ENCODE measurements at regions not wholly inside any gene's neighbourhood (a gene's known extent, or its start where the extent isn't known, plus 50 kb on each side); places are given as distances from the start of the nearest gene placed in this dataset.

DNA sequence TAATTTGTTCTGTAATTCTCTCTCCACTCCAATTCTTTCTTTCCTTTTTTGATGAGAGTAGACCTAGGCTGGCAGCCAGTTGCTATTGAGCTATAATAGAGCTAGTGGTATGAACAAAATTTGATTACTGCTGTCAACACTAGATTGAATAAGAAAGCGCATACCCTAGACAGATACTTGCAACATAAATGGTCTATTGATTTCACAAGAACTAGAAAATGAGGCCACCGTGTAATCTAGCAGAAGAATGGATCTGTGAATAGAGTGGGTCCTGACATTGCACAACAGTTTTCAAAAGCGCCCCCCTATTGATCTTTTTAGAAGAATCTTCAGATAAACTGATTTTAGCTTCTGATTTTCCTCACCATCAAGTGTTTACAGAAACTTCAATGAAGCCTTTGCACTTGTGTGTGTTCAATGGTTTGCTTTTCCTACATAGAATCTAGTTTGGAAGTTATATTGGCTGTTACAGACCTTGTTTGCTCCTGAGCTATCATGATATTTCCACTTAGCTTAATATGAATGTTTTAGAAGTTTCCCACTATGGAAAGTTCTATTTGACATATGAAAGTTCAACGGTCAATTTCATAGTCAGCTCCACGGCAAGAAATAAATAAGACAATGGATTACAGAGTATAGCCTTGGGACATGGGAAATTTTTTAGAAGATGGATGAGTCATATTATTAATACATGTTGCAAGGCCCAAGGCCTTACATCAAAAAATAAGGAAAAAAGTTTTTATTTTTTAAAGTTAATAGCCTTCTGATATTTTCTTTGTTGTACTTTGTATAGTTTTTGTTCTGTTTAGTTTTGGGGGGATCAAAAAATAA is 55.6 kb downstream of the UTRN start:
- H3K36me3 Mint-ChIP-seq (ENCODE audit: low read depth): peaks cover 7% of the 10 kb centered on the region
- no peaks in the 10 kb centered on the region for H3K9me3 Mint-ChIP-seq
- Histone ChIP-seq H3K4me1 (ENCODE audit: insufficient read depth, low read length) (peaks cover 47% of the 10 kb centered on the region), H3K4me3 (ENCODE audit: low read length) (no peak overlapping the region), H3K27ac (ENCODE audit: low read depth in 1 of 2, low read length in 2 of 2) (no peak overlapping the region), H3K36me3 (ENCODE audit: insufficient read depth, low read length) (no peaks in the 10 kb centered on the region), H3K27me3 (ENCODE audit: control insufficient read depth in 1 of 2, insufficient read depth in 2 of 2, low read length in 2 of 2) (no peaks in the 10 kb centered on the region), H3K9me3 (ENCODE audit: control insufficient read depth in 1 of 2, insufficient read depth in 1 of 2, low read length in 2 of 2) (no peaks in the 10 kb centered on the region)
- TF ChIP-seq, protein P1, sequence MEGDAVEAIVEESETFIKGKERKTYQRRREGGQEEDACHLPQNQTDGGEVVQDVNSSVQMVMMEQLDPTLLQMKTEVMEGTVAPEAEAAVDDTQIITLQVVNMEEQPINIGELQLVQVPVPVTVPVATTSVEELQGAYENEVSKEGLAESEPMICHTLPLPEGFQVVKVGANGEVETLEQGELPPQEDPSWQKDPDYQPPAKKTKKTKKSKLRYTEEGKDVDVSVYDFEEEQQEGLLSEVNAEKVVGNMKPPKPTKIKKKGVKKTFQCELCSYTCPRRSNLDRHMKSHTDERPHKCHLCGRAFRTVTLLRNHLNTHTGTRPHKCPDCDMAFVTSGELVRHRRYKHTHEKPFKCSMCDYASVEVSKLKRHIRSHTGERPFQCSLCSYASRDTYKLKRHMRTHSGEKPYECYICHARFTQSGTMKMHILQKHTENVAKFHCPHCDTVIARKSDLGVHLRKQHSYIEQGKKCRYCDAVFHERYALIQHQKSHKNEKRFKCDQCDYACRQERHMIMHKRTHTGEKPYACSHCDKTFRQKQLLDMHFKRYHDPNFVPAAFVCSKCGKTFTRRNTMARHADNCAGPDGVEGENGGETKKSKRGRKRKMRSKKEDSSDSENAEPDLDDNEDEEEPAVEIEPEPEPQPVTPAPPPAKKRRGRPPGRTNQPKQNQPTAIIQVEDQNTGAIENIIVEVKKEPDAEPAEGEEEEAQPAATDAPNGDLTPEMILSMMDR (IDR thresholded peaks at IDR 0.05): no peak
- H3K27ac Mint-ChIP-seq: peak overlapping the region; percentile 89
- H3K27me3 Mint-ChIP-seq: no peaks in the 10 kb centered on the region
- H3K4me3 Mint-ChIP-seq: no peak overlapping the region
- POLR2A ChIA-PET: no interaction called here
- DNase-seq (no peak), ATAC-seq (ENCODE audit: poor library complexity) (no peak)
- intact Hi-C loops (cut with DNase I, micrococcal nuclease): loop anchor here (5.0 kb wide), 3 partner anchors 72 to 243 kb away; partner anchors contain the start of gene SF3B5 (in 1 of the 2)
- CTCF ChIA-PET: interaction anchor here (1.1 kb wide), 1 partner anchor 18 kb away, joined by 3 read pairs; no protein-coding TSS in a partner anchor
- peaks cover 76% of the 10 kb centered on the region for H3K4me1 Mint-ChIP-seq (ENCODE audit: low read depth)

DNA sequence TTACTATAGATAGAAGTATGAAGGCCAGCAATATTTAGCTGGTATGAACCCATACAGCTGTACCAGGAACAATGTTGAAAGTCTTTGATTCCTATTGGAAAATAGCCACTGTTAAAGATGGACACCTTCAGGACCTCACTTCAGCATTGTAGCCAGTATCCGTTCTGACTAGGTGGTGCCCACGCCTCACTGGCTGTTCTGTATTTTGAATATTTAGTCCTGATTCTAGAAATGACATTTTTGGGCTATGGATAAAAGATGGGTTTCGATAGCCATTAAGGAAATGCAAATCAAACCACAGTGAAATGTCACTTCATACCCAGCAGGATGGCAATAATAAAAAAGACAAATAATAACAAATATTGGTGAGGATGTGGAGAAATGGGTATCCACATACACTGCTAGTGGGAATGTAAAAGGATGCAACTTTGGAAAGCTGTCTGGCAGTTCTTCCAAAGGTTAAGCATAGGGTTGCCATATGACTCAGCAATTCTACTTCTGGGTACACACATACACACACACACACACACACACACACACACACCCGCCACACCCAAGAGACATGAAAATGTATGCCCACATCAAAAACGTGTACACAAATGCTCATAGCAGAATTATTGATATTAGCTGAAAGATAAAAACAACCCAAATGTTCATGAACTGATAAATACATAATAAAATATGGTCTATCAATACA is 56.8 kb downstream of the UTRN start:
- Histone ChIP-seq H3K27ac (ENCODE audit: low read depth in 1 of 2, low read length in 2 of 2) (no peak overlapping the region), H3K4me1 (ENCODE audit: insufficient read depth, low read length) (peaks cover 47% of the 10 kb centered on the region), H3K4me3 (ENCODE audit: low read length) (no peak overlapping the region), H3K36me3 (ENCODE audit: insufficient read depth, low read length) (no peaks in the 10 kb centered on the region), H3K9me3 (ENCODE audit: control insufficient read depth in 1 of 2, insufficient read depth in 1 of 2, low read length in 2 of 2) (no peaks in the 10 kb centered on the region), H3K27me3 (ENCODE audit: control insufficient read depth in 1 of 2, insufficient read depth in 2 of 2, low read length in 2 of 2) (no peaks in the 10 kb centered on the region)
- ATAC-seq (ENCODE audit: poor library complexity) (no peak), DNase-seq (peak in 1 of 14 experiments; percentile 20)
- Mint-ChIP-seq H3K4me1 (ENCODE audit: low read depth) (peaks cover 69% of the 10 kb centered on the region), H3K36me3 (ENCODE audit: low read depth) (peaks cover 7% of the 10 kb centered on the region), H3K27me3 (no peaks in the 10 kb centered on the region), H3K9me3 (no peaks in the 10 kb centered on the region), H3K4me3 (peak overlapping the region; percentile 9), H3K27ac (peak overlapping the region; percentile 89)
- intact Hi-C loops (cut with DNase I, micrococcal nuclease): loop anchor here (5.0 kb wide), 3 partner anchors 70 to 245 kb away; partner anchors contain the start of gene SF3B5 (in 1 of the 2)
- ChIA-PET CTCF (interaction anchor here (0.8 to 2.0 kb wide), 4 partner anchors 10 to 125 kb away, joined by 3 to 4 read pairs (median 3); no protein-coding TSS in a partner anchor), POLR2A (interaction anchor here (1.0 to 3.4 kb wide), 3 partner anchors 8 to 56 kb away, joined by 3 to 32 read pairs (median 10); no protein-coding TSS in a partner anchor)
- TF ChIP-seq, protein P1 (IDR thresholded peaks at IDR 0.05): no peak

DNA sequence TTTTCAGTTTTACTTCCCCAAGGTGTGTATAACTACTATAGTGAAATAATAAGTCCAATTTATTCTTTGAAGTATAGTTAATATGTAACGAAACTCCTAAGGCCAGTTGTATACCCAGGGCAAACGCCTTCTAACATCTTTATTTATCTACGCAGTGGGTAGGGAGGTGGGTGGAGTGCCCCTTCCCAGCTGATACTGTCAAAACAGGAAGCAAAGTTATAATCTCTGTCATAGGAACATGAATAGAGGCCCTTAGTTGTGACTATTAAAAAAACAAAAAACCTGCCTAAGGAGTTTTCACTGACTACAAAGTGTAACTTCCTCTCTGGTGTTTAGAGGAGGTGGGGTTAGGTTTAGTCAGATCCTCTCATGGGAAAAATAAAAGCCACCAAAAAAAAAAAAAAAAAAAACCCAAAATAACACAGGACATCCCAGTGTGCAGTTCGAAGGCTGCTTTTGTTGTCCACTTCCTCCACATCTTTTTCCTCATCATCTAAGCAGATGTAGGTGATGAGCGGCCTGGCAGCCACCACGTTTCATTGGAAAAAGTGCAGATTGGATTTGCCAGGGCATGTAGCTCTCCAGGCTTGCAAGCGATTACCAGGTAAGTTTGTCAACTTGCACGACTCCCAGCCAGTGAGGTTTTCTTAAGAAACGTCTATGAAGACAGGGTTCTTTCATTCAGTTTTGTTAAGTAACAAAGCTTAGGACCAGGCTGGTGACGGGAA is 58.7 kb downstream of the UTRN start:
- Mint-ChIP-seq H3K4me3 (peak overlapping the region; percentile 88), H3K36me3 (ENCODE audit: low read depth) (peaks cover 17% of the 10 kb centered on the region), H3K9me3 (peaks cover 2% of the 10 kb centered on the region), H3K4me1 (ENCODE audit: low read depth) (peaks cover 73% of the 10 kb centered on the region), H3K27ac (peak overlapping the region; percentile 89), H3K27me3 (no peaks in the 10 kb centered on the region)
- Histone ChIP-seq H3K36me3 (ENCODE audit: insufficient read depth, low read length) (no peaks in the 10 kb centered on the region), H3K27ac (ENCODE audit: low read depth in 1 of 2, low read length in 2 of 2) (peak overlapping the region; percentile 56 to 75), H3K4me3 (ENCODE audit: low read length) (peak overlapping the region; percentile 72), H3K27me3 (ENCODE audit: control insufficient read depth in 1 of 2, insufficient read depth in 2 of 2, low read length in 2 of 2) (no peaks in the 10 kb centered on the region), H3K4me1 (ENCODE audit: insufficient read depth, low read length) (peaks cover 58% of the 10 kb centered on the region), H3K9me3 (ENCODE audit: control insufficient read depth in 1 of 2, insufficient read depth in 1 of 2, low read length in 2 of 2) (no peaks in the 10 kb centered on the region)
- POLR2A ChIA-PET: interaction anchor here (0.9 to 3.4 kb wide), 8 partner anchors 8 to 281 kb away, joined by 3 to 32 read pairs (median 4); partner anchors contain the start of gene STX11
- DNase-seq: peak in 11 of 14 experiments; percentile 30 to 91 (median 48)
- TF ChIP-seq, protein P1 (IDR thresholded peaks at IDR 0.05): no peak
- peak; percentile 74 for ATAC-seq (ENCODE audit: poor library complexity)
- intact Hi-C loops (cut with DNase I, micrococcal nuclease): loop anchor here (1.0 to 5.0 kb wide), 4 partner anchors 10 to 247 kb away; partner anchors contain the start of gene SF3B5 (in 1 of the 2)
- CTCF ChIA-PET: interaction anchor here (0.9 to 2.0 kb wide), 4 partner anchors 8 to 73 kb away, joined by 3 to 4 read pairs (median 3); partner anchors contain the start of gene UTRN

Data from CD4-positive, alpha-beta T cell (primary cell).